GM12892 (cell line): ENCODE measurements at regions not wholly inside any gene's neighbourhood (a gene's known extent, or its start where the extent isn't known, plus 50 kb on each side); places are given as distances from the start of the nearest gene placed in this dataset.

Source experiments
- DNase-seq: peaks from one replicate; pipeline ENCODE4 v3.0.0; 2011; ENCODE audit not compliant: insufficient read length
- FAIRE-seq: peaks from 2 replicates; lab custom pipeline; 2011; peaks lifted over from hg19 to GRCh38; lab: Jason Lieb, UNC
- POLR2A ChIP-seq: IDR thresholded peaks from 2 replicates; pipeline ENCODE4 v1.6.1; 2011; ENCODE audit warnings: low read depth, low read length, control low read depth
- POLR2AphosphoS5 ChIP-seq: IDR thresholded peaks from 2 replicates; pipeline ENCODE4 v1.6.1; 2011; ENCODE audit warnings: low read depth, low read length, control low read depth
- TAF1 ChIP-seq: IDR thresholded peaks from 2 replicates; pipeline ENCODE4 v1.6.1; 2011; ENCODE audit warnings: low read depth, mild to moderate bottlenecking, control low read depth, low read length, borderline replicate concordance

- no peak for FAIRE-seq
- DNase-seq = no peak
- TF ChIP-seq POLR2A (no peak), POLR2AphosphoS5 (no peak), TAF1 (no peak)
These were observed 85.2 kb upstream of the CNR1 start for GRCh38 chr6:88251301-88251700.

GRCh38 chr6:88248709-88249321 is 82.7 kb upstream of the CNR1 start:
- FAIRE-seq = no peak
- DNase-seq = no peak
- TF ChIP-seq TAF1 = no peak
- TF ChIP-seq POLR2A = no peak
- TF ChIP-seq POLR2AphosphoS5 = no peak

GRCh38 chr6:88246654-88247053 is 80.5 kb upstream of the CNR1 start:
- TF ChIP-seq POLR2A = no peak
- TF ChIP-seq POLR2AphosphoS5 = no peak
- no peak for TF ChIP-seq TAF1
- DNase-seq (no peak), FAIRE-seq (no peak)

DNA sequence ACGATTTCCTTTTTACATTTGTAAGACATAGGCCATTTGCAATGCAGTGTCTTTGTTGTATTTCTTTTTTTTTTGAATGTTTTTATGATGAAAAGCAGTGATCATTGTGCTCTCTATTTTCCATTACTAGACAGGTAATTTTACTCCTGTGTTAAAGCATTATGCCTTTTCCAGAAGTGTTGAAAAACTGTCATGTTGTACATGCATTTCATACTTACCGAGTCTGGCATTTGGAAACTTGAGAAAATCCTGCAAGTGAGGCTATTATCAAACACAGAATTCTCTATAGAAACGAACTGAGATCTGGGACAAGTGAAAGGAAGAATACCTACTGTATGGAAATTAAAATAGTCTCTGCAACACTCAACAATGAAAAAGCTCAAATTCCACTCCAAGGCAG is 78.6 kb upstream of the CNR1 start:
- DNase-seq (no peak), FAIRE-seq (no peak)
- no peak for TF ChIP-seq POLR2A
- TF ChIP-seq POLR2AphosphoS5 = no peak
- no peak for TF ChIP-seq TAF1

GRCh38 chr6:88238901-88239300 is 72.8 kb upstream of the CNR1 start:
- DNase-seq = no peak
- TF ChIP-seq POLR2A (no peak), TAF1 (no peak), POLR2AphosphoS5 (no peak)
- no peak for FAIRE-seq

DNA sequence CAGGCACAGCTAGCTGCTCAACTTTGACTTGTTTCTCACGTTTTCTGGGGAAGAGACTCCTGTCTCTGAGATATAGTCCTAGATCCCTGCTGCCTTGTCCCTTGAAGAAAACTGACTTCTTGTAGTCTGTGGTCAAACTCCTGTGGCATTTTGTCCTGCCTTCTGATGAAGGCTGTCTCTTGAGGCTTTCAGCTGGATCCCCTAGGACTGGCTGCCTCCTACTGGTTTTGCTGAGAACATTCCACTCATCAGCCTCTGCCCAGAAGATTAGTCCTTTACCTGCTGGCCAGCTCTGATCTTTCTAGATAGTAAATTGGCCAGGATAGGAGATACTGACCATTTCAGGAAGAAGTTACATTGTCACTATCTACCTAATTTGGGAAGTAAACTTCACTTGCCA is 71.9 kb upstream of the CNR1 start:
- FAIRE-seq = peak; percentile 96
- DNase-seq = peak; percentile 22
- TF ChIP-seq TAF1 (no peak), POLR2A (no peak), POLR2AphosphoS5 (no peak)

DNA sequence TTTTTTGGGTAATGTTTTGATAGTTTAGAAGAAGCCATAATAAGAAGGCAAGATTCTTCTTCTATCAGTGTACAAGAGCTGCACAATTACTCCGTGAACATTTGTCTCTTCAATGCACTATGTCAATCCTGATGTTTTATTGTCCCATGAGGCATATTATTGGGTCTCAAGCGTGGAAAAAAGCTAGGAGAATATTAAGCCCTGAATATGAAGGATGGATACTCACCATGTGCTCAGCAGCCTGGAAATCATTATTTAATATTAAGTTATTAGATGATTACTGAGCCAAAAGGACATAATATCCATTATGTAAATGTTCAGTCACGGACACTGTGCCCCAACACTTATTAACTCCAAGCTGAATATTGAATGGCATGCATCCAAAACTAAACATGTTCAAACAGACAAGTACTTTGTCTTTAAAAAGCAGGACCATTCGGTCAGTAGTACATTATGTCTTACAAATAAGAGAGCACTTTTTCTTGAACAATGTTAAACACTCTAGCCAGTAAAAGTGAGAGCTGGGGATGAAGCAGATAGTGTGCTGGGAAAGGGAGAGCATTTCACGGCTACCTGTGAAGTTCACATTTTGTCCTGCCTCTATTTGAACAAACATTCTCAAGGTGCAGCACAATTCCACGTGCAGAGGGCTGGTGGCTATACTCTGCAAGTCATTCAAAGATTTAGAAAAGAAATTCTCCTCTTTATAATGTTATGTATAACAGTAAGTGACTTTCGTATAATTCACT is 70.6 kb upstream of the CNR1 start:
- FAIRE-seq (no peak), DNase-seq (no peak)
- TF ChIP-seq POLR2A (no peak), POLR2AphosphoS5 (no peak), TAF1 (no peak)

DNA sequence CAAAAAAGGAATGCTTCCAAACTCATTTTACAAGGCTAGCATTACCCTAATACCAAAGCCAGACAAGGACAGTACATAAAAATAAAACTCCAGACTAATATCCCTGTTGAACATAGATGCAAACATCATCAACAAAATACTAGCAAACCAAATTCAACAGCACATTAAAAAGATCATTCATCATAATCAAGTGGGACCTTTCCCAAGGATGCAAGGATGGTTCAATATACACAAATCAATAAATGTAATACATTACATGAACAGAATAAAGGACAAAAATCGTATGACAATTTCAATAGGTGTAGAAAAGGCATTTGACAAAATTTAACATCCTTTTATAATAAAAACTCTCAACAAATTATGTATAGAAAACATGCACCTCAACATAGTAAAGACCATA is 66.6 kb upstream of the CNR1 start:
- no peak for DNase-seq
- TF ChIP-seq POLR2A = no peak
- TF ChIP-seq POLR2AphosphoS5 = no peak
- TF ChIP-seq TAF1 = no peak
- no peak for FAIRE-seq

DNA sequence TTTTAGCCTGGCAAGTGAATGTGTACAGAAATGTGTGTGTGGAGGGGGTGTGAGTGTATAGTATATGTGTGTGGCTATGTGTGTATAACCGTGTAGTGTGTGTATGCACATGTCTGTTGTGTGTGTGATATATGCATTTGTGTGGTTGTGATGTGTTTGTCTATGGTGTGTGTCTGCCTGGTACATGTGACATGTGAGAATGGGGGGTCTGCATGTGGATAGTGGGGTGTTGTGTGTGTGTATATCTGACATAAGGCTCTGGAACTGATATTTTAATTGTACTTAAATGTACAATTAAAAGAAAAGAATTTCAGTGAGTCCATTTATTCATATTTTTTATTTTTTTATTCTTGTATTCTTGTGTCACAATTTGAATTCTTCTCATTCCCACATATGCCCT is 57.2 kb upstream of the CNR1 start:
- DNase-seq (no peak), FAIRE-seq (no peak)
- no peak for TF ChIP-seq POLR2A
- TF ChIP-seq TAF1 = no peak
- TF ChIP-seq POLR2AphosphoS5 = no peak

GRCh38 chr6:88220493-88220892 is 54.3 kb upstream of the CNR1 start:
- DNase-seq = no peak
- FAIRE-seq = no peak
- TF ChIP-seq POLR2AphosphoS5 (no peak), TAF1 (no peak), POLR2A (no peak)

DNA sequence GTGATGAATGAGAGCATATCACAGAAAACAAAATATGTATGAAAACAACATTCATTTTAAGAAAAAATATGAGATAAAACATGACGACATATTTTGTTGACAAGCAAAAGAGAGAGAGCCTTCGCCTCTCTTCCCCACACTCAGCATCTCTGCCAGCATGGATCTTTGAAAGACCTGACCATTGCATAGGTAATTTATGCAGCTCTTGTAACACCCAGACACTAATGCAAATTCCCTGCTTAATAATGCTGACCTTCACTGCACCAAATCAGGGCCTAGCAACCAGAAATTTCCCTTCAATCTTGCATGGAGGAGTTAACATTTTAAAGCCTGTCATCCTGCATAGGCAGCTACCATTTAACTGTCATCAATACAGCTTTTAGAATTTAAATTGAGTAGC is 50.0 kb upstream of the CNR1 start:
- TF ChIP-seq POLR2A (no peak), TAF1 (no peak), POLR2AphosphoS5 (no peak)
- DNase-seq (no peak), FAIRE-seq (no peak)
